PC-3 (cell line): ENCODE measurements at regions not wholly inside any gene's neighbourhood (a gene's known extent, or its start where the extent isn't known, plus 50 kb on each side); places are given as distances from the start of the nearest gene placed in this dataset.

Experiments
- ATAC-seq: fragments of 200-7000 bp; cut with Tn5 transposase; 2 replicates; pipeline ENCODE4 v1.9.1; 2020; ENCODE audit warnings: mild to moderate bottlenecking, moderate library complexity
- BruUV-seq: library from RNA; stranded (reverse); fragments of 400-500 nt; replicated peaks from 2 replicates; lab custom pipeline; 2021; lab: Mats Ljungman, UMichigan
- CTCF ChIA-PET: fragments of 300-600 bp; sonication (Branson Sonifier 250); formaldehyde crosslinking; loops from one replicate; lab custom pipeline; 2022; ENCODE audit warnings: antibody characterized with exemption; lab: Charles Lee
- POLR2A ChIA-PET: fragments of 300-600 bp; sonication (Branson Sonifier 250); formaldehyde crosslinking; loops from one replicate; lab custom pipeline; 2022; ENCODE audit warnings: antibody characterized with exemption; ENCODE audit not compliant: unreplicated experiment; lab: Charles Lee
- DNase-seq: peaks from one replicate; pipeline ENCODE4 v3.0.0-alpha.2; 2015
- H2AFZ ChIP-seq: fragments of 300-600 bp; sonication (generic); 2 replicates; pipeline ENCODE4 v1.6.0; 2016; ENCODE audit warnings: antibody characterized with exemption, low read length
- H3F3A ChIP-seq: fragments of 300-600 bp; sonication (generic); one replicate; pipeline ENCODE4 v1.6.0; 2017; ENCODE audit warnings: antibody characterized with exemption, low read length, control low read depth, mild to moderate bottlenecking; ENCODE audit not compliant: unreplicated experiment
- H3K27ac ChIP-seq: fragments of 300-600 bp; sonication (generic); 2 replicates; pipeline ENCODE4 v1.5.1; 2016; ENCODE audit warnings: mild to moderate bottlenecking, low read length
- H3K27me3 ChIP-seq: fragments of 300-600 bp; sonication (generic); 2 replicates; pipeline ENCODE4 v1.6.1; 2016; ENCODE audit warnings: low read length, mixed read lengths
- H3K36me3 ChIP-seq: fragments of 300-600 bp; sonication (generic); 2 replicates; pipeline ENCODE4 v1.6.1; 2016; ENCODE audit warnings: low read depth, mixed run types, low read length, mixed read lengths
- H3K4me1 ChIP-seq: fragments of 300-600 bp; sonication (generic); 2 replicates; pipeline ENCODE4 v1.5.1; 2016; ENCODE audit warnings: low read length; ENCODE audit not compliant: insufficient read depth
- H3K4me2 ChIP-seq: fragments of 300-600 bp; sonication (generic); 2 replicates; pipeline ENCODE4 v1.6.0; 2016; ENCODE audit warnings: low read length
- H3K4me3 ChIP-seq: fragments of 300-600 bp; sonication (generic); 2 replicates; pipeline ENCODE4 v1.5.1; 2016; ENCODE audit warnings: mild to moderate bottlenecking, low read length, mixed read lengths
- H3K79me2 ChIP-seq: fragments of 300-600 bp; sonication (generic); 2 replicates; pipeline ENCODE4 v1.6.1; 2017; ENCODE audit warnings: low read length, mixed read lengths
- H3K9ac ChIP-seq: fragments of 300-600 bp; sonication (generic); 2 replicates; pipeline ENCODE4 v1.6.0; 2016; ENCODE audit warnings: mild to moderate bottlenecking, low read length
- H3K9me2 ChIP-seq: fragments of 300-600 bp; sonication (generic); replicated peaks from 2 replicates; pipeline ENCODE4 v1.6.1; 2016; ENCODE audit warnings: mixed run types, low read length, mixed read lengths
- H3K9me3 ChIP-seq: fragments of 300-600 bp; sonication (generic); 2 replicates; pipeline ENCODE4 v1.6.1; 2016; ENCODE audit warnings: low read length, mixed read lengths
- H4K20me1 ChIP-seq: fragments of 300-600 bp; sonication (generic); 2 replicates; pipeline ENCODE4 v1.6.1; 2016; ENCODE audit warnings: low read length, mixed read lengths
- CTCF ChIP-seq: fragments of 300-600 bp; sonication (generic); conservative IDR thresholded peaks from 2 replicates; pipeline ENCODE4 v1.5.1; 2017; ENCODE audit warnings: antibody characterized with exemption, low read depth, mild to moderate bottlenecking, low read length
- EZH2 ChIP-seq: fragments of 300-600 bp; sonication (generic); IDR thresholded peaks from one replicate; pipeline ENCODE4 v1.6.1; 2017; ENCODE audit warnings: antibody characterized with exemption, mild to moderate bottlenecking, low read length; ENCODE audit not compliant: unreplicated experiment
- EZH2phosphoT487 ChIP-seq: fragments of 300-600 bp; sonication (generic); IDR thresholded peaks from 2 replicates; pipeline ENCODE4 v1.6.1; 2018; ENCODE audit warnings: mild to moderate bottlenecking, antibody characterized with exemption, low read length, borderline replicate concordance
- intact Hi-C: fragments of 100-400 bp; cut with micrococcal nuclease; formaldehyde crosslinking; loops from 2 replicates; pipeline ENCODE4 v1.9.0; 2023

- no peak overlapping the region for H3K9ac ChIP-seq
- no peak overlapping the region for H3K4me2 ChIP-seq
- peaks cover 72% of the 10 kb centered on the region for H3K27me3 ChIP-seq
- no peaks in the 10 kb centered on the region for H3K79me2 ChIP-seq
- no peak overlapping the region for H2AFZ ChIP-seq
- ChIA-PET CTCF (no interaction called here), POLR2A (no interaction called here)
- DNase-seq = no peak
- no peak for TF ChIP-seq EZH2phosphoT487
- no peak for TF ChIP-seq CTCF
- no peak for TF ChIP-seq EZH2
- H4K20me1 ChIP-seq = no peaks in the 10 kb centered on the region
- no TSS peak for BruUV-seq
- H3K9me3 ChIP-seq = no peaks in the 10 kb centered on the region
- no peaks in the 10 kb centered on the region for H3K4me1 ChIP-seq
- H3K9me2 ChIP-seq = no peaks in the 10 kb centered on the region
- H3K4me3 ChIP-seq = no peak overlapping the region
- no peak for ATAC-seq
- H3K36me3 ChIP-seq = no peaks in the 10 kb centered on the region
- H3F3A ChIP-seq = no peaks in the 10 kb centered on the region
- H3K27ac ChIP-seq = no peak overlapping the region
- intact Hi-C loops = no loop called here
Observed at GRCh38 chr5:168005936-168006335, 285.5 kb upstream of the WWC1 start.

GRCh38 chr5:168006456-168007130 is 284.9 kb upstream of the WWC1 start:
- no TSS peak for BruUV-seq
- H3K9me2 ChIP-seq = no peaks in the 10 kb centered on the region
- H3K4me3 ChIP-seq = no peak overlapping the region
- DNase-seq (no peak), ATAC-seq (no peak)
- intact Hi-C loops = no loop called here
- H3K79me2 ChIP-seq = no peaks in the 10 kb centered on the region
- no peaks in the 10 kb centered on the region for H3K4me1 ChIP-seq
- H3F3A ChIP-seq = no peaks in the 10 kb centered on the region
- H3K27me3 ChIP-seq = peaks cover 75% of the 10 kb centered on the region
- no peak for TF ChIP-seq EZH2phosphoT487
- no peak for TF ChIP-seq CTCF
- no peak for TF ChIP-seq EZH2
- no peaks in the 10 kb centered on the region for H4K20me1 ChIP-seq
- POLR2A ChIA-PET = no interaction called here
- H3K27ac ChIP-seq = no peak overlapping the region
- no peak overlapping the region for H2AFZ ChIP-seq
- CTCF ChIA-PET = no interaction called here
- H3K9ac ChIP-seq = no peak overlapping the region
- no peaks in the 10 kb centered on the region for H3K9me3 ChIP-seq
- H3K36me3 ChIP-seq = no peaks in the 10 kb centered on the region
- no peak overlapping the region for H3K4me2 ChIP-seq

GRCh38 chr5:168007286-168007685 is 284.2 kb upstream of the WWC1 start:
- Histone ChIP-seq H3K9ac (no peak overlapping the region), H3K9me3 (no peaks in the 10 kb centered on the region), H3K27me3 (peaks cover 80% of the 10 kb centered on the region), H3K9me2 (no peaks in the 10 kb centered on the region), H3K27ac (no peak overlapping the region), H3K4me1 (no peaks in the 10 kb centered on the region), H3K4me3 (no peak overlapping the region), H4K20me1 (no peaks in the 10 kb centered on the region), H3F3A (no peaks in the 10 kb centered on the region), H3K4me2 (no peak overlapping the region), H3K36me3 (no peaks in the 10 kb centered on the region), H3K79me2 (no peaks in the 10 kb centered on the region), H2AFZ (no peak overlapping the region)
- CTCF ChIA-PET = no interaction called here
- DNase-seq (no peak), ATAC-seq (no peak)
- intact Hi-C loops = no loop called here
- no TSS peak for BruUV-seq
- TF ChIP-seq EZH2phosphoT487 (no peak), EZH2 (no peak), CTCF (no peak)
- POLR2A ChIA-PET = no interaction called here
